ENCODE measurements at regions not wholly inside any gene's neighbourhood (a gene's known extent, or its start where the extent isn't known, plus 50 kb on each side); places are given as distances from the start of the nearest gene placed in this dataset.

- Histone ChIP-seq H3K4me2 (ENCODE audit: low read length) (no peak overlapping the region), H3K36me3 (ENCODE audit: control insufficient read depth in 1 of 2, insufficient read depth in 2 of 2, low read length in 2 of 2) (no peaks in the 10 kb centered on the region), H3K4me3 (replicated peaks in 1 of 2; ENCODE audit: low read depth in 1 of 2, low read length in 2 of 2) (no peak overlapping the region), H2AFZ (ENCODE audit: low read depth, low read length, poor library complexity, severe bottlenecking) (no peak overlapping the region), H3K9me2 (ENCODE audit: insufficient read depth) (no peaks in the 10 kb centered on the region), H3K27ac (ENCODE audit: low read depth, low read length) (no peak overlapping the region), H3K9ac (ENCODE audit: low read length) (no peak overlapping the region), H3K9me3 (ENCODE audit: control insufficient read depth in 1 of 2, insufficient read depth in 1 of 2, low read depth in 1 of 2, low read length in 2 of 2) (no peaks in the 10 kb centered on the region), H4K20me1 (ENCODE audit: insufficient read depth) (no peaks in the 10 kb centered on the region), H3K79me2 (ENCODE audit: insufficient read depth, low read length) (no peaks in the 10 kb centered on the region), H3K27me3 (ENCODE audit: insufficient read depth, low read length) (no peaks in the 10 kb centered on the region), H3K4me1 (ENCODE audit: control insufficient read depth in 1 of 2, insufficient read depth in 2 of 2, low read length in 2 of 2) (no peaks in the 10 kb centered on the region)
- CTCF ChIA-PET: no interaction called here
- ATAC-seq: no peak
- RAD21 ChIA-PET (ENCODE audit: low non-redundant PET in 1 of 2, low total read pairs in 2 of 2, uncharacterized antibody in 2 of 2, unreplicated experiment in 2 of 2): no interaction called here
- POLR2A ChIA-PET: no interaction called here
- TF ChIP-seq TCF7L2 (IDR thresholded peaks at IDR 0.05; ENCODE audit: borderline replicate concordance, extremely low read depth, insufficient read depth, insufficient read length) (peak; percentile 24), MAX (IDR thresholded peaks at IDR 0.05) (no peak)
- intact Hi-C loops (cut with micrococcal nuclease): no loop called here
- BruUV-seq (replicated peaks): no TSS peak
- no peak for DNase-seq (ENCODE audit: low read depth, low spot score)
Observed at GRCh38 chr13:34617473-34618083, 324.5 kb upstream of the NBEA start.

GRCh38 chr13:34618654-34619053, 323.4 kb upstream of the NBEA start:
- Histone ChIP-seq H2AFZ (ENCODE audit: low read depth, low read length, poor library complexity, severe bottlenecking) (no peak overlapping the region), H3K36me3 (ENCODE audit: control insufficient read depth in 1 of 2, insufficient read depth in 2 of 2, low read length in 2 of 2) (no peaks in the 10 kb centered on the region), H3K9me2 (ENCODE audit: insufficient read depth) (no peaks in the 10 kb centered on the region), H3K4me3 (replicated peaks in 1 of 2; ENCODE audit: low read depth in 1 of 2, low read length in 2 of 2) (no peak overlapping the region), H3K4me2 (ENCODE audit: low read length) (no peak overlapping the region), H3K9me3 (ENCODE audit: control insufficient read depth in 1 of 2, insufficient read depth in 1 of 2, low read depth in 1 of 2, low read length in 2 of 2) (no peaks in the 10 kb centered on the region), H4K20me1 (ENCODE audit: insufficient read depth) (no peaks in the 10 kb centered on the region), H3K4me1 (ENCODE audit: control insufficient read depth in 1 of 2, insufficient read depth in 2 of 2, low read length in 2 of 2) (no peaks in the 10 kb centered on the region), H3K27ac (ENCODE audit: low read depth, low read length) (no peak overlapping the region), H3K27me3 (ENCODE audit: insufficient read depth, low read length) (no peaks in the 10 kb centered on the region), H3K79me2 (ENCODE audit: insufficient read depth, low read length) (no peaks in the 10 kb centered on the region), H3K9ac (ENCODE audit: low read length) (no peak overlapping the region)
- no peak for DNase-seq (ENCODE audit: low read depth, low spot score)
- BruUV-seq (replicated peaks): no TSS peak
- no peak for TF ChIP-seq FOSL1 (IDR thresholded peaks at IDR 0.05; ENCODE audit: low read depth)
- TF ChIP-seq TCF7L2 (IDR thresholded peaks at IDR 0.05; ENCODE audit: borderline replicate concordance, extremely low read depth, insufficient read depth, insufficient read length): no peak
- TF ChIP-seq EZH2 (IDR thresholded peaks at IDR 0.05): no peak
- TF ChIP-seq EZH2phosphoT487 (IDR thresholded peaks at IDR 0.05; ENCODE audit: borderline replicate concordance): no peak
- no peak for TF ChIP-seq JUND (IDR thresholded peaks at IDR 0.05)
- no peak for TF ChIP-seq ELF1 (IDR thresholded peaks at IDR 0.05; ENCODE audit: borderline replicate concordance, low read depth)
- TF ChIP-seq EGR1 (IDR thresholded peaks at IDR 0.05; ENCODE audit: low read depth): no peak
- no peak for TF ChIP-seq MAX (IDR thresholded peaks at IDR 0.05)
- TF ChIP-seq POLR2A (IDR thresholded peaks at IDR 0.05; ENCODE audit: borderline replicate concordance, extremely low read depth, insufficient read depth, insufficient read length): no peak
- no peak for TF ChIP-seq ATF3 (IDR thresholded peaks at IDR 0.05)
- no peak for TF ChIP-seq SIN3A (IDR thresholded peaks at IDR 0.05; ENCODE audit: low read depth)
- TF ChIP-seq ZNF274 (IDR thresholded peaks at IDR 0.05; ENCODE audit: low read depth, low read length): no peak
- TF ChIP-seq YY1 (IDR thresholded peaks at IDR 0.05; ENCODE audit: extremely low read depth, insufficient replicate concordance, low read depth, low read length): no peak
- POLR2A ChIA-PET: no interaction called here
- ATAC-seq: no peak
- RAD21 ChIA-PET (ENCODE audit: low non-redundant PET in 1 of 2, low total read pairs in 2 of 2, uncharacterized antibody in 2 of 2, unreplicated experiment in 2 of 2): no interaction called here
- CTCF ChIA-PET: no interaction called here
- intact Hi-C loops (cut with micrococcal nuclease): no loop called here
